Esophagus squamous epithelium (tissue), 4 donors: ENCODE measurements at regions not wholly inside any gene's neighbourhood (a gene's known extent, or its start where the extent isn't known, plus 50 kb on each side); places are given as distances from the start of the nearest gene placed in this dataset.

ENCODE experiments used
- POLR2A ChIP-seq, 4 donors: fragments of 450-650 bp; IDR thresholded peaks; one replicate each; pipeline ENCODE4 v1.6.1; 2017; ENCODE audit warnings: antibody characterized with exemption in 4 of 4, mild to moderate bottlenecking in 4 of 4, moderate library complexity in 3 of 4
- TF ChIP-seq, protein P1 (sequence below), 6 experiments: fragments of 450-650 bp in 4 of 6; fragments of 200-600 bp in 2 of 6; sonication (generic) in 2 of 6; IDR thresholded peaks; one replicate each; pipeline ENCODE4 v1.5.1; 2016 to 2019; ENCODE audit warnings: antibody characterized with exemption in 6 of 6, mild to moderate bottlenecking in 4 of 6, moderate library complexity in 4 of 6

DNA sequence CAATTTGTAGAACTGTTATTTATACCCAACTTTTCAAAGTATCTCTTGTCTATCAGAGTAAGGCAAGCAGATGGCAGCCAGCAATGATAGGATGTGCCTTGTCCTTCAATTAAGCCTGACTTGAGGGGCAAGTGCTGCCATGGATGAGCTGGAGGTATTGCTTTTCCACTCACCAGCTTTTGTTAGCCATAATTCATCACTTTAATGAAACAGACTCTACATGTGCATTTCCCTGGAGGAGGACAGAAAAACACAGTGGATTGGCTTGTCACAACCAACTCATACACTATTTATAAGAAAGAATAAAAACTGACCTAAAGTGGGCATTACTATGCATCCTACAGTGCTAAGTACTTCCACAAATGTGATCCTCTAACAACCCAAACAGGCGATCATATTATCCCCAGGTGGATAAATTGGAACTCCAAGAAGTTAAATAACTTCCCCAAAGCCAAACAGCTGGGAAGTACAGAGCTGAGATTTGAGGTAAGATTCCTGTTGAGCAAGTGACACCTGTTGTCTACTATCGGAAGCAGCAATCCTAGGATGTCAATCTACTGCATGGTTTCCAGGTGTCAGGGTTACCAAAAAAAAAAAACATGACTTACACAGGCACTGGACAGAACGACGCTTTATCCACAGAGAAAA lies 73.9 kb upstream of the NRSN1 start:
- no peak for TF ChIP-seq POLR2A (IDR thresholded peaks at IDR 0.05)
- TF ChIP-seq, protein P1, sequence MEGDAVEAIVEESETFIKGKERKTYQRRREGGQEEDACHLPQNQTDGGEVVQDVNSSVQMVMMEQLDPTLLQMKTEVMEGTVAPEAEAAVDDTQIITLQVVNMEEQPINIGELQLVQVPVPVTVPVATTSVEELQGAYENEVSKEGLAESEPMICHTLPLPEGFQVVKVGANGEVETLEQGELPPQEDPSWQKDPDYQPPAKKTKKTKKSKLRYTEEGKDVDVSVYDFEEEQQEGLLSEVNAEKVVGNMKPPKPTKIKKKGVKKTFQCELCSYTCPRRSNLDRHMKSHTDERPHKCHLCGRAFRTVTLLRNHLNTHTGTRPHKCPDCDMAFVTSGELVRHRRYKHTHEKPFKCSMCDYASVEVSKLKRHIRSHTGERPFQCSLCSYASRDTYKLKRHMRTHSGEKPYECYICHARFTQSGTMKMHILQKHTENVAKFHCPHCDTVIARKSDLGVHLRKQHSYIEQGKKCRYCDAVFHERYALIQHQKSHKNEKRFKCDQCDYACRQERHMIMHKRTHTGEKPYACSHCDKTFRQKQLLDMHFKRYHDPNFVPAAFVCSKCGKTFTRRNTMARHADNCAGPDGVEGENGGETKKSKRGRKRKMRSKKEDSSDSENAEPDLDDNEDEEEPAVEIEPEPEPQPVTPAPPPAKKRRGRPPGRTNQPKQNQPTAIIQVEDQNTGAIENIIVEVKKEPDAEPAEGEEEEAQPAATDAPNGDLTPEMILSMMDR (IDR thresholded peaks at IDR 0.05): no peak
